Smooth muscle cell of the brain vasculature (primary cell): ENCODE measurements at regions not wholly inside any gene's neighbourhood (a gene's known extent, or its start where the extent isn't known, plus 50 kb on each side); places are given as distances from the start of the nearest gene placed in this dataset.
A peak's percentile ranks its signal among the peaks of the same experiment; 100 is the strongest.
"Not testable (repeated sequence)": the region's sequence is repeated elsewhere in the genome, so short reads cannot be mapped to it uniquely, and the experiment has no call there.

Source experiments
- DNase-seq: peaks from one replicate; pipeline ENCODE4 v3.0.0-alpha.2; 2012; ENCODE audit warnings: low read depth, low spot score

DNA sequence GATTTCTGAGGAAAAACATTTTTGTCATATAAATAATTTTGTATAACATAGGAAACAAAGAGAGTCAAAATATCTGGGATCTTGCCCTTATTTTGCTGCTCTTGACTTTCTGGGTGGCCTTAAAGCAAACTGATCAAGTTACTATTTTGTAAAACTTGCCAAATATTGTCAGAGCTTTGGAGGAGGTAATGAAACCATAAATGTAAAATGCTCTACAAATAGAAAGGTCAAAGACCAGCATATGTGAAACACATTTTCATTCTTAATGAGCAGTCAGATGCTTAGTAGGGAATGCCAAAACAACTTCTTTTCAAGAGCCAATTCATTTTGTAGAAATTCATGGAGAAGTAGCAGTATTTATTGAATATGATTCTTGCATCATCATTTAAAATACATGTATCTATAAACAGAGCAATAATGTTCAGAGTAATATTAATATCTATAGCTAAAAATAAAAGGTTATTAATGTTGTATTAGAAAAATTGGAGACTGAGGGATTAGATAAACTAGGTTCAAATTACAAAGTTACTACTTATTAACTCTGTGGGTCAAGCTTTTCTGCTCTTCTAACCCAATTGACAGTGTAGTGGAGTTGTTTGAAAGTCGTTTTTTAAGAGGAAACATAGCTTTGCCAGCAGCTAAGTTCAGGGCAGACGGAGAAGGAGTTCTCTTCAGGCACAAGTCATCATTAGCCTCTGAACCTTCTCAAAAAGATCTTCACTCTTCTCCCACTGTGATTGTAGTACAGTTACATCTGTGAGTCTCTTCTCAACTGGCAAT lies 2053.1 kb downstream of the EFNA5 start:
- no peak for DNase-seq

- DNase-seq, result no peak
These were observed 2054.0 kb upstream of the NUDT12 start for GRCh38 chr5:105616599-105616998.

GRCh38 chr5:105602406-105602805 lies 2039.8 kb upstream of the NUDT12 start:
- DNase-seq, result not testable (repeated sequence)

DNA sequence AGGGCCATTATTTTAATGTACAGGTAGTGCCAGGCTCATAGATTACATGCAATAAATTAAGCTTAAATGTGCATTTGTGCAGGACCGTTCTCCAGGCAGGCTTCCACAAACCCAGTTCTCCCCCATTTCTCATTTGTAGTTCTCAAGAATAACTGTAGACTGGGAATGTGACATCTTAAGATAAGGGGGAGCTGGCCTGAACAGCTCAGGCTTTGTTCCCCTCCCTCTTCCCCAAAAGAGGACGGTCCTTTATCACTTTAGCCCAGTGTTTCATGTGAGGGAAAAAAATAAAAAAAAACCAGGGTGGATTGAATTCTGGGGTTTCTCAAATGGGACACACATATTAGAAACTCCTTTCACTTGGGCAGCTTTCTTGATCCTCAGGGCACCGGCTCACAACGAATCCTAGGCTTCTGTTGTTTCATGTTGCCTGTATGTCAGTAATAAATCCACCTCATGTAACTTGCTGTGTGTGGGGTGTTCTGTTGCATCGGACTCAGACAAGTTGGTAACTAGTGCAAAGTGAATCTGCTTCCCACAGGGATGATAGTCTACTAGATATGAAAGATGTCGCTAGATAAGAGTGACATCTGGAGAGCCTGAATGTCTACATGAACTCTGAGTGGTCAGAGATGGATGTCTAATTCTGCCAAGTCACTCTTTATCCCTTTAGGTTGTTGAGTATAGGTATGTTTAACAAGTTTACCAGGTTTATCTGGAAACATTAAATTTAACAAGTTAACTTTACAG lies 2030.6 kb upstream of the NUDT12 start:
- DNase-seq, result no peak

GRCh38 chr5:105587963-105588662 lies 2025.5 kb upstream of the NUDT12 start:
- no peak for DNase-seq

- no peak for DNase-seq
These were observed 2019.5 kb upstream of the NUDT12 start for GRCh38 chr5:105581988-105582690.

DNA sequence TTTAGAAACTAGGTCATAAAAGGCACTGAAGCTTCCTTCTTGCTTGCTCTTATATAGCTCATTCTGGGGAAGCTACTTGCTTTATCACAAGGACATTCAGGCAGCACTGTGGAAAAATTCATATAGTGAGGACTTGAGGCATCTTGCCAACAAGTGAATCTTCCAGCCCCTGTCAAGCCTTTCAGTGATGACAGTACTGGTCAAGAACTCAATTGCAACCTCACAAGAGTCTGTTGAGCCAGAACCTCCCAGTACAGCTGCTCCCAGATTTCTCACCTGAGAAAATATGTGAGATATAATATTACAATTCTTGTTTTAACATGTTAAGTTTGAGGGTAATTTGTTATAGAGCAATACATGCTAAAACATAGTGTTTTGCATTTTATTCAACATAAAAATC lies 2011.0 kb upstream of the NUDT12 start:
- no peak for DNase-seq

- no peak for DNase-seq
These were observed 2002.9 kb upstream of the NUDT12 start for GRCh38 chr5:105565531-105565930.

DNA sequence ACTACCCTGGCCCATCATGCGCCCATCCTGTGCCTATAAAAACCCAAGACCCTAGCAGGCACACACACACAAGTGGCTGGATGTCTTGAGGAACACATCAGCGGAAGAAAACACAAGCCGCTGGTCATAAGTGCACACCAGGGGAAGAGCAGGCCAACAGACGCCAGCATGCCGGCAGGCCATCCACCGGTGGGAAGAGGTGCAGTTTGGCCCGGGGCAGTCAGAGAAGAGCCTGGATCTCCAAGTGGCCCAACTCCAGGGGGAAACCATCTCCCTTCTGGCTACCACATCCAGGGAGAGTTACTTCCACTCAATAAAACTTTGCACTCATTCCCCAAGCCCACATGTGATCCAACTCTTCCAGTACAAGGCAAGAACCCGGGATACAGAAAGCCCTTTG lies 2001.3 kb upstream of the NUDT12 start:
- no peak for DNase-seq

DNA sequence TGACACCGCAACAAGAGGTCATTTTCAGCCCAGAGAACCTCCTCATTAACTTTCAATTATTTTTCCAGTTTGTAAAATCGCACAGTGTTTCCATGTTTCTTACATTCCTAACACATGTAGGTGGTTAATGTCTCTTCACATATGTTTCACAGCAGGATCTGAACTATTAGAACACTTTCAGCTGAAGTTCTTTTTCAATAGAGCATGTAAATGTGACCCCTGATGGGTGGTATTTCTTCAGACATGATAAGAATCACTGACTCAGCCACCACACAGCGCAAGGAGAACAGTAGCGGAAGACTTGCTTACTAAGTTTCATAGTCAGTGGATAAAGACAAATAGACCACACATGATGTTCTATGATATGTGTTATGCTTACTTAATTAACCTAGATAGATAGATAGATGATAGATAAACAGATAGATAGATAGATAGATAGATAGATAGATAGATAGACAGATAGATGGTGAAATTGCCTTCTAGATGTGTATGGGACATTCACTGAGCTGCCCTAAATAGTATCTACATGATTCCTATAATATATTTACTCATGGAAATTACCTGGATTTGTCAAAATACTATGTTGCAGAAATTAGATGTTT lies 1992.1 kb upstream of the NUDT12 start:
- DNase-seq, result peak; percentile 7

DNA sequence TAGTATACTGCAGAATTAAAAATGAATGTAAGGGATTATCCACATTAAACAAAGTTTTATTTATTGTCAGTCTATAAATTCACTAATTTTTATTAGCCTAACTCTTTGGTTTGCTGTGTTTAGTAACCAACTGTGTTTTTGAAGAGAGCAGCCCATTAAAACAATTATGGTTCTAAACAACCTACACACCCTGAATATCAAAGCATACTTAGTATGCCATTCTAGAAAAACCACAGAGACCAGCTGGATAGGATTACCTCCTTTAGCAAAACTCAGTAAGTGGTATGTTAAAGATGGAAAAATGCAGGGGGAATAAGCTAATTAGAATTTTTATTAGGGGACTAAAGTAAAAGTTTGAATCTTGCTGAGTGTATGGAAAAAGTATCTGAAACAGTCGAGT lies 1981.7 kb upstream of the NUDT12 start:
- DNase-seq, result no peak

DNA sequence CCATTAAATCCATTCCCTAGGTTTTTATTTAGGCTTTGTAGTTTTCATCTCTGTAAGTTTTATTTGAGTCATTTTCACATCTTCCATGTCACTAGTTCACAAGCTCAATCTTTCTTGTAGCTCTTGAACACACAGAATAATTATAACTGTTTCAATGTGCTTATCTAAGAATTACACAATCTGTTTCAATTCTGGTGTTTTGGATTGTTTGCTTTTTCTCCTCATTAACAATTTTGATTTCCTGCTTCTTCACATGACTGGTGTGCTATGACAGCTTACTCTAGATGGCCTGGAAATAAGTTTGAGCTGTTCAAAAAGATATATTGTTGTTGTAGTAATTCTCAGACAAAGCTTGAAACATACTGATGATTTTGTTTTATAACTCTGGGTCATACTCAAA lies 1974.1 kb upstream of the NUDT12 start:
- no peak for DNase-seq

DNA sequence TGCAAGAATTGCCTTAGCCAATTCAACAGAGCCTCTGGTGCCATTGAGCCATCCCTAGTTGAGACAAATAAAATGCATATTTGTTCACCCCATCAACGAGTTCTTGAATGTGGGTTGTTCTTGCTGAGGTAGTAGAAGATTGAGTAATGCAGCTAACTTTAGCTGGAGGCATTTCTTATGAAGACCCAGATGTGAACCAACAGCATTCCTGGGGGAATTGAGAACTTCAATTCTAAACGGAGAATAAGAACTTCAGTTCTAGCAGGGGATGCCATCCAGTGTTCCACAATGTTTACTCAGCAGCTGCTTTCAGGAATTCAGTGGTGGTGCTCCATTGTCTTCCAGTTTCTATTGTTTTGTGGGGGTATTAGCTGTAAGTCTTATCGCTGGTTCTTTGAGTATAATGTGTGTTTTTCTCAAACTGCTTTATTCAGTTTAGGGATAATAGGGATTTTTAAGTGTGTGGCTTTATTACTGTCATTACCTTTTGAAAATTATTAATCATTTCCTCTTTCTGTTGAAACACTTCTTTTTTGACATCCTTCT lies 1968.2 kb upstream of the NUDT12 start:
- no peak for DNase-seq

GRCh38 chr5:105529851-105530250 lies 1967.3 kb upstream of the NUDT12 start:
- no peak for DNase-seq

DNA sequence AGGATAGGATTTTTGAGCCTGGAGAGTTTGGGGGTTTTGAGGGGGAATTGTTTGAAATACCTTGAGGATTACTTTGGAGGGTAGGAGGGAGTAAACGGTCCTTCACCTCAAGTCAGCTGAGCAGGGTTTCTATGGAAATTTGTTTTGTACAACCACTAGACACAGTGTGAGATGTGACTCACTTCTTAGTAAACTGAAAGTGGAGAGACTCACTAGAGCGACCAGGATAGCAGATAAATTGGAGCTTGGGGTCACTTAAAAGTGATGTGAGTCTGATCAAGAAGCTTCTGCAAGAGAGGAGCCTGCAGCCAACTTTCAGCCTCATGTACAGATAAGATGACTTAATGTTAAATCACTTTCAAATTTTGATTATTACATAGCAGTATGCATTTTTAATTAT lies 1945.9 kb upstream of the NUDT12 start:
- peak; percentile 32 for DNase-seq

DNA sequence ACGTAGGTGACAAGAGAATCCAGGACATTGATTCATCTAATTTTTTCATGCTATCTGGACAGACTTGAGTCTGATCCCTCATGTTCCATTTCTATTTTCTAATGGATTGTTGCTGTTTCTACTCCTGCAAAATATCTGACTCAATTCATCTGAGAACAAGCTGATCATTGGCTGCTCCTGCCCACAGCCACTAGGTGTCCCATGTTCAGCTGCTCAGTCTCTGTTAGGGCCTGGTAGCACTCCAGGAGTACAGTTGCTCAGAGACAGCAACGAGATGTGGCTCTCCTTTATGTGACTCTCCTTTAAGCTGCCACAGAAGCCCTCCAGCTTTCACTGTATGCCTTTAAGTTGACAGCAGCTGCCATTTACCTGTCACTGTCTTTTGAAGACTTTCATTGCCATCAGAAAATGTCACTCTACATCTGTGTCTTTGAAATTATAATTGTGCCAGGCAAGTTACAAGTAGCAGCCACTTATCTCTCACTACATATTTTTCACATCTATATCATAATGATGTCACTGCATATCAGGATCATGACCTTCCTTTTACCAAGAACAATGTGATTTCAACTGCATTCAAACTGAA lies 1944.2 kb upstream of the NUDT12 start:
- no peak for DNase-seq

DNA sequence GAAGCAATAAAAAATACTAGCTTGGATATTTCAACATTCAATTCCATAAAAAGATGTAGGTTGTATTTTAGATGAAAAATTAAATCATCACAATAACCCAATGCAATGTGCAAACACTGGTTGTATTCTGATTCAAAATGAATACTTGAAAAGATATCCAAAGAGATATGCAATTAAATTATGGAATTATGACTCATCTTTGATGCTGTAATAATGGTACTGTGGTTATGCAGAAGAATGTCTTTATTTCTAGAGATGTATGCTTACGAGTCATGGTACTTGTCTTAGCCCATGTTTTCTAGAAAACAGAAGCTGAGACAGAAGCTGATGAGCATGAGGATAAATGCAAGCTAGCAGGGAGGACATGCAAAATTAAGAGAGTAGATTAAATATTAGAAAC lies 1941.4 kb upstream of the NUDT12 start:
- DNase-seq, result no peak

GRCh38 chr5:105501315-105501714 lies 1938.7 kb upstream of the NUDT12 start:
- DNase-seq, result no peak

GRCh38 chr5:105475401-105475800 lies 1912.8 kb upstream of the NUDT12 start:
- no peak for DNase-seq

DNA sequence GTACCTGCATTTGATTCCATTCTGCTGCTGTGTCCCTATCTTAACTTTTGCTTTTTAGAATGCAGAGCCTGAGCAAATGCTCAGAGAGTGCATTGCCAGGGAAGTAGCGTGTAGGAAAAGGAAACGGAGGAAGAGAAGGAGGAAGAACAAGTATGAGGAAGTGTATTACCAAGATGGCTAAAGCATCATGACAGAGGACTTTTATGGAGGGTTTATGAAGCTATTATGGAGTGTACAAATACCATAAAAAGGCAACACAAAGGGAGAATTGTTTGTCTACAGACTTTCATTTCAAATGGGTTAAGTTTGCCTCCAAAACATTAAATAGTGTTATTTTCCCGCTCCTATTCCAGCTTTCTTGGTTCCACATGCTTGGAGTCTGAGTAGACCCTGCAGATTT lies 1899.8 kb upstream of the NUDT12 start:
- DNase-seq, result no peak

DNA sequence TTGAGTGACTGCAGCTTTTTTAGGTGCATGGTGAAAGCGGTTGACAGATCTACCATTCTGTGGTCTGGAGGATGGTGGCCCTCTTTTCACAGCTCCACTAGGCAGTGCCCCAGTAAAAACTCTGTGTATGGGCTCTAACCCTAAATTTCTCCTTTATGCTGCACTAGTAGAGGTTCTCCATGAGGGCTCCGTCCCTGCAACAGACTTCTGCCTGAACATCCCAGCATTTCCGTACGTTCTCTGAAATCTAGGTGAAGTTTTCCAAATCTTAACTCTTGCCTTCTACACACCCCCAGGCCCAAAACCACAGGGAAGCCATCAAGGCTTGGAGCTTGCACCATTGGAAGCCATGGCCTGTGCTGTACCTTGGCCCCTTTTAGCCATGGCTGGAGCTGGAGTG lies 1898.1 kb upstream of the NUDT12 start:
- no peak for DNase-seq
